Chondrocyte (in vitro differentiated cells): ENCODE measurements at regions not wholly inside any gene's neighbourhood (a gene's known extent, or its start where the extent isn't known, plus 50 kb on each side); places are given as distances from the start of the nearest gene placed in this dataset.

Source experiments
- DNase-seq: peaks from one replicate; pipeline ENCODE4 v3.0.0; 2021; ENCODE audit warnings: mixed read lengths, low spot score
- H3K27ac Mint-ChIP-seq: one replicate; pipeline ENCODE4 v1.8.0; 2021; ENCODE audit warnings: mild to moderate bottlenecking, moderate library complexity, mixed read lengths; ENCODE audit not compliant: unreplicated experiment
- H3K27me3 Mint-ChIP-seq: 2 replicates; pipeline ENCODE4 v1.8.0; 2021; ENCODE audit warnings: low read depth, mixed read lengths
- H3K36me3 Mint-ChIP-seq: 2 replicates; pipeline ENCODE4 v1.8.0; 2021; ENCODE audit warnings: low read depth, mixed read lengths
- H3K4me1 Mint-ChIP-seq: 2 replicates; pipeline ENCODE4 v1.8.0; 2021; ENCODE audit warnings: low read depth, mild to moderate bottlenecking, mixed read lengths
- H3K4me3 Mint-ChIP-seq: one replicate; pipeline ENCODE4 v1.8.0; 2021; ENCODE audit warnings: mild to moderate bottlenecking, moderate library complexity, mixed read lengths; ENCODE audit not compliant: unreplicated experiment
- H3K9me3 Mint-ChIP-seq: 2 replicates; pipeline ENCODE4 v1.8.0; 2021; ENCODE audit warnings: low read depth, mixed read lengths
- CTCF ChIP-seq: fragments of 200-600 bp; sonication (generic); IDR thresholded peaks from 2 replicates; pipeline ENCODE4 v1.5.0; 2021; ENCODE audit warnings: antibody characterized with exemption, mild to moderate bottlenecking, moderate library complexity

GRCh38 chr16:48846277-48846676, 236.3 kb upstream of the N4BP1 start:
- H3K27me3 Mint-ChIP-seq, result no peaks in the 10 kb centered on the region

GRCh38 chr16:48845261-48845660, 235.3 kb upstream of the N4BP1 start:
- H3K36me3 Mint-ChIP-seq, result no peaks in the 10 kb centered on the region
- no peaks in the 10 kb centered on the region for H3K27me3 Mint-ChIP-seq
- H3K4me3 Mint-ChIP-seq, result no peak overlapping the region

More at GRCh38 chr16:48846277-48846676, 236.3 kb upstream of the N4BP1 start:
- no peak for TF ChIP-seq CTCF
- Mint-ChIP-seq H3K4me3 (no peak overlapping the region), H3K36me3 (no peaks in the 10 kb centered on the region), H3K27ac (no peak overlapping the region), H3K9me3 (peaks cover 2% of the 10 kb centered on the region), H3K4me1 (no peaks in the 10 kb centered on the region)
- no peak for DNase-seq

GRCh38 chr16:48838349-48838748, 228.4 kb upstream of the N4BP1 start:
- no peaks in the 10 kb centered on the region for H3K36me3 Mint-ChIP-seq
- H3K27me3 Mint-ChIP-seq, result no peaks in the 10 kb centered on the region
- DNase-seq, result no peak
- no peak overlapping the region for H3K4me3 Mint-ChIP-seq
- no peaks in the 10 kb centered on the region for H3K4me1 Mint-ChIP-seq
- no peaks in the 10 kb centered on the region for H3K9me3 Mint-ChIP-seq
- no peak for TF ChIP-seq CTCF
- no peak overlapping the region for H3K27ac Mint-ChIP-seq

More at GRCh38 chr16:48845261-48845660, 235.3 kb upstream of the N4BP1 start:
- Mint-ChIP-seq H3K4me1 (no peaks in the 10 kb centered on the region), H3K27ac (no peak overlapping the region), H3K9me3 (peaks cover 2% of the 10 kb centered on the region)
- no peak for TF ChIP-seq CTCF
- DNase-seq, result no peak

- Mint-ChIP-seq H3K9me3 (no peaks in the 10 kb centered on the region), H3K27ac (no peak overlapping the region), H3K36me3 (no peaks in the 10 kb centered on the region), H3K4me1 (no peaks in the 10 kb centered on the region), H3K27me3 (no peaks in the 10 kb centered on the region), H3K4me3 (no peak overlapping the region)
- no peak for TF ChIP-seq CTCF
- DNase-seq, result no peak
Measured at GRCh38 chr16:48836636-48837035, 226.7 kb upstream of the N4BP1 start.

- Mint-ChIP-seq H3K4me3 (no peak overlapping the region), H3K9me3 (no peaks in the 10 kb centered on the region), H3K36me3 (no peaks in the 10 kb centered on the region), H3K4me1 (no peaks in the 10 kb centered on the region), H3K27me3 (no peaks in the 10 kb centered on the region), H3K27ac (no peak overlapping the region)
- DNase-seq, result no peak
- no peak for TF ChIP-seq CTCF
Measured at GRCh38 chr16:48836067-48836466, 226.1 kb upstream of the N4BP1 start.
